Inflammatory macrophage (primary cell): ENCODE measurements at regions not wholly inside any gene's neighbourhood (a gene's known extent, or its start where the extent isn't known, plus 50 kb on each side); places are given as distances from the start of the nearest gene placed in this dataset.

Source experiments
- DNase-seq, 2 donors: peaks; one replicate each; pipeline ENCODE4 v3.0.0-alpha.2; 2020 to 2022

GRCh38 chr3:72454441-72454840 is 393.8 kb downstream of the SHQ1 start:
- DNase-seq = peak; percentile 25 to 28

- DNase-seq = no peak
Measured at GRCh38 chr3:72453706-72454105, 394.5 kb downstream of the SHQ1 start.

GRCh38 chr3:72452745-72453144 is 395.5 kb downstream of the SHQ1 start:
- DNase-seq = no peak

GRCh38 chr3:72451841-72452240 is 396.4 kb downstream of the SHQ1 start:
- DNase-seq = no peak

GRCh38 chr3:72449551-72449950 is 398.7 kb downstream of the SHQ1 start:
- DNase-seq = no peak

- DNase-seq = no peak
Measured at GRCh38 chr3:72448858-72449257, 399.4 kb downstream of the SHQ1 start.

- no peak for DNase-seq
Measured at GRCh38 chr3:72448375-72448823, 399.8 kb downstream of the SHQ1 start.

- peak; percentile 89 to 94 for DNase-seq
Measured at GRCh38 chr3:72447059-72447946, 400.9 kb downstream of the SHQ1 start.

- DNase-seq = no peak
Measured at GRCh38 chr3:72446218-72447058, 401.8 kb downstream of the SHQ1 start, which contains the start of gene RYBP. TSS of gene RYBP (minus strand) at chr3:72446621.

GRCh38 chr3:72445827-72446217 is 402.4 kb downstream of the SHQ1 start:
- DNase-seq = no peak

GRCh38 chr3:72444656-72445223 is 403.5 kb downstream of the SHQ1 start:
- no peak for DNase-seq

GRCh38 chr3:72442759-72443158 is 405.5 kb downstream of the SHQ1 start:
- DNase-seq = no peak

GRCh38 chr3:72441284-72441994 is 406.8 kb downstream of the SHQ1 start:
- no peak for DNase-seq

- no peak for DNase-seq
Measured at GRCh38 chr3:72440491-72440890, 407.8 kb downstream of the SHQ1 start.

- DNase-seq = no peak
Measured at GRCh38 chr3:72439321-72440183, 408.7 kb downstream of the SHQ1 start.

GRCh38 chr3:72437661-72438406 is 410.4 kb downstream of the SHQ1 start:
- peak; percentile 63 to 72 for DNase-seq

GRCh38 chr3:72436863-72437592 is 411.2 kb downstream of the SHQ1 start:
- no peak for DNase-seq

GRCh38 chr3:72434296-72434695 is 413.9 kb downstream of the SHQ1 start:
- no peak for DNase-seq

GRCh38 chr3:72432246-72432645 is 416.0 kb downstream of the SHQ1 start:
- no peak for DNase-seq
